ENCODE measurements at regions not wholly inside any gene's neighbourhood (a gene's known extent, or its start where the extent isn't known, plus 50 kb on each side); places are given as distances from the start of the nearest gene placed in this dataset.

DNA sequence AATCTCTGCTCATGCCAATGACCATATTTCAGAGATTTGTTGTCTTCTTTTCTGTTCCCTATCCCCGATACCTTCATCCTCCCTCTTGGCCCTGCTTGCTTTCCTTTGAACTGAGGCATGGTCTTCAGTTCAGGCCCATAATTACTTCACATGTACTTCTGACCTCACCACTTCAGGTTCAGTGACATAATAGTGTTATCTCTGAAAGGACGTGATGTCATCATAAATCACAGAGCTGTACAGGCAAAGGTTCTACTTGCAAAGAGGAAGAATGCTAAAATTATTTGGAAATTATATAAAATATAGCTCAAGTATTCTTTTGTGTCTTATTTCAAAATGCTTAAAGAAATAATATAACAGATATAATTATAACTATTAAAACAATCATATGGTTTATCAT lies 230.3 kb upstream of the ESRRG start:
- DNase-seq = no peak

- DNase-seq = no peak
Measured at GRCh38 chr1:216952864-216953263, 229.6 kb upstream of the ESRRG start.

DNA sequence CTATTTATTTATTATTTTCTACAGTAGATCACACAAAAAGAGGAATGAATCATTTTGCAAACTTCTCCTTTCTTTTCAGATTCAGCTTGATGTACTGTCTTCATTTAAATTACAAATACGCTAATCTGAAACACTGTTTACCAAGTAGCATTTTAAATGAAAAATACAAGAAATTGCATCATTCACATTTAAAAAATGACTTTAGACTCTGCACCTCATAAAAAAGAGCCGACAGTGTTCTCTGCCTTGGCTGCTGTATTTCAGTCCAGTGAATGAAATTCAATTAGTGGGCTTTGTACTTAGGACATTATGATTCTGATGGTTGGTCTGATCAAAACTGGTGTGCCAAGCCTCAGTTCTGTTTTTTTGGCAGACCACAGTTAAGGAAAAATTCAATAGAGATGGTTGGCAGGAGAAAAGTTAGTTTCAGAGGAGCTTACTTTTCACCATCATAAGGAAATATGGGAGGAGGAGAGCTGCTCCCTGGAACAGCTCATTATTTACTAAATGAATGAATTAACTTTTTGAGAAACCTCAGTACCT lies 222.4 kb upstream of the ESRRG start:
- no peak for DNase-seq

DNA sequence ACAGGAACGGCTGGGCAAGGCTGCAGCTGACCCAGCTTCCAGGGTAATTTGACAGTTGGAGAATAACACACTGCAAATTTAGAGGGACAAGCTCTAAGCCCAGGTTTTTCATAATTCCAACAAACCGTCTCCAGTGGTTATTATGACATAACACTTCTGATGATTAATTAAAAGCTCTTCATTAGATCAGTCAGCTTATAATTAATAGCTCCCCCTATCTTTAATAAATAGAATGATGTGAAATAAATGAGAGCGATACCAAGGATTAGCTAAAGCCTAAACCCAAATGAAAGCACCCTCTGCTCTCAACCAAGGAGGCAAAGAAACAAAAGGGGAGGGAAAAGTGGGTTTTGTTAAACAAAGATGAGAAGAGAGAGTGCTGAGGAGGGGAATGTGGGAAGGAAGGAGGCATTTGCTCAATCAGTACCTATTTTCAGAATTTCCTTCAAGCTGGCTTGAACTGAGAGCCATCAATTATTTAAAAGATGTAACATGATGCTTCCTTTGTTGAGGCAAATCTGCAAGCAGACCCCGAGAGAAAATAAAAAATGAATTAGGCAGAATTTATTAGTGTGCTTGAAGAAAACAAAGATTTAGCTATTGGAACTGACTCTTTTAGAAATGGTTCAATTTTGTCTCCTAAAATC lies 221.8 kb upstream of the ESRRG start:
- no peak for DNase-seq

DNA sequence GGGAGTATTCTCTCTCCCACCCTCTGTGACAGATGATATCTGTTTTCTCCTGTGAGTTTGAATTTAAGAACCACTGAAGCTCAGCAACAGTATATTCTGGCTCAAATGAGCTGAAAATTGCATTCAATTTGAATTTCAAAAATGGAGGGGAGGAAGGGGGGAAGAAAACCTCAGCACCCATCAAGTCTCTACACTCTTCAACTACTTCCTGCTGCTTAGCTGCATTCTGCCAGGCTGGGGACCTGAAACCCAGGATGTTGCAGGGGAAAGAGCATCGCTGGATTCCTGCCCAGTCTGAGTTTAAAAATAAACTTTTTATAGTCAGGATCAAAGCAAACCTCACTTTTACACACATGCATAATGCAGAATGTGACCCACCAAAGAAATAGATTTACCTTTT lies 214.3 kb upstream of the ESRRG start:
- no peak for DNase-seq

- DNase-seq = no peak
Measured at GRCh38 chr1:216936779-216937178, 213.6 kb upstream of the ESRRG start.

- DNase-seq = no peak
Measured at GRCh38 chr1:216935901-216936300, 212.7 kb upstream of the ESRRG start.

- no peak for DNase-seq
Measured at GRCh38 chr1:216932424-216932823, 209.2 kb upstream of the ESRRG start.

DNA sequence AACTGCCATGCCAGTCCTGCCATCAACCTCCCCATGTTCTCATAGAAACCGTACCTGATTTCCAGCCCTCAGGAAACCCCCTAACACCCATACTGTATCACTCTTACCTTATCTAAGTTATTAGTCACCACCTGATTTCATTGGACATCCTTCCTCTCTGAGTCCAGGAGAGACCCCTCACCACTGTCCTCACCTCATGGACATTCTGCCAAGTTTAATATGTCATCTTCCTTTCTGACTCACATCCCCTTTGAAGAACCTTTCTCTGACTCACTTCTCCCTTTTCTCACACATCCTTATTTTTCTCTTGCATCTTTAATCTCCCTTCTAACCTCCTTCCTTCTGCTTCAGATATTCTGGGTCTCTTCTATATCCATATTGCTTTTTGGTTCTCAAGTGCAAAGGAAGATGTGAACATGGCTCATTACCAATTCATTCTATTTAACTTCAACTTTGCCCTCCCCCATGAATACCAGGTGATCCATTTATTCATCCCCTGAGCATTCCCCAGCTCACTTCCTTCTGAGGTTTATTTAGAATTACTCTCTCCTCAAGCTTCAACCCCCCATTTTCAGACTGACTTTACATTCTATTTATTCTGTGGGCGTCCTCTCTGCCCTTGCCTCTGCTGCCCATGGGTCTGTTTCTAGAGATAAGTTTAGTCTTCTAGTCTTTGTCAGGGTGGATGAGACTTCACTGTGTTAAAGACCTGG lies 206.8 kb upstream of the ESRRG start:
- DNase-seq = peak; percentile 78

- DNase-seq = no peak
Measured at GRCh38 chr1:216927633-216928032, 204.4 kb upstream of the ESRRG start.

- DNase-seq = no peak
Measured at GRCh38 chr1:216926720-216927510, 203.7 kb upstream of the ESRRG start.

DNA sequence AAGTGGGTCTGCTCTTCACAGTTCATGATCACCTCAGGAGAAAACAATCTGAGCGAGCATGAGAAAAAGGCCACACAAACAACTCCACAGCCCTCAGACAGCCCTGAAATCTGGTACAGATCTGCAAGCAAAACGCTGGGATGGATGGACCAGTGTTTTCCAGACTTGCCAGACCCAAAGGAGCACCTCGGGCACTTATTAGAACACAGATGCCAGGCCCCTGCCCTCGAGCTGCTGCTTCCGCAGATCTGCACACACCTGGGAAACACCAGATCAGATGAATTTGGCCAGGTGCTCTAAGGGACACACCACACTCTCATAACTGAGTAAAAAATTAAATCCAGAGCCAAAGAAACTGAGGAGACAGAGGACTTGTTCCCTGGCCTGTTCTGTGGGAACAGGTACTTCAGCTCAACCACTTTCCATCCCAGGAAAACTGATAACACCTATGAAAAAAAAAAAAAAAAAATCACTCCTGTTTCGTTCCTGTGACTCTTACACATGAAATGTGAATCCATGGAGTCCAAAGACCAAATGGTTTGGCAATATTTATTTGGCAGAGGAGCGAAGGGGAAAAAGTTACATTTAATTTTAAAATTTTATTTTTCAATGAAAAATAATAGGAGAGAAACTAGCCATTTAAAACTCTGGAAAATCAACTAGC lies 202.9 kb upstream of the ESRRG start:
- DNase-seq = no peak

DNA sequence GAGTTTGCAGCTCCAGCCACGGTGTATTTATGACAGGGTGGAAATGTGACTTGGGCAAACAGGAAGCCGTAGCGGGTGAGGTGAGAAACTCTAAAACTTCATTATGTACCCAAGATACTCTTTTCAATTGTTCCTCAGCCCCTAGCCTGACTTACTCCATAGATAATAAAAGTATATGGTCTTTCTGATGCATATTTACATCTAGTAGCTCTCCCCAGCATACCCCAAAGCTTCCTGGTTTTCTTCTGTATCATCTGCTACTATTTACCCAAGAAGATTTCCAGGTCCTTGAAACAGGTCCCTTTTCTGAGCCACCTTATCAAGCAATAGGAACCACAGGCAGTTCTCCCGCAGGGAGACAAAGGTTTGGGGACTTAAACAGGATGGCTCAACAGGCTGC lies 201.5 kb upstream of the ESRRG start:
- DNase-seq = no peak

- no peak for DNase-seq
Measured at GRCh38 chr1:216923601-216924000, 200.4 kb upstream of the ESRRG start.

GRCh38 chr1:216922406-216922805 lies 199.2 kb upstream of the ESRRG start:
- DNase-seq = no peak

DNA sequence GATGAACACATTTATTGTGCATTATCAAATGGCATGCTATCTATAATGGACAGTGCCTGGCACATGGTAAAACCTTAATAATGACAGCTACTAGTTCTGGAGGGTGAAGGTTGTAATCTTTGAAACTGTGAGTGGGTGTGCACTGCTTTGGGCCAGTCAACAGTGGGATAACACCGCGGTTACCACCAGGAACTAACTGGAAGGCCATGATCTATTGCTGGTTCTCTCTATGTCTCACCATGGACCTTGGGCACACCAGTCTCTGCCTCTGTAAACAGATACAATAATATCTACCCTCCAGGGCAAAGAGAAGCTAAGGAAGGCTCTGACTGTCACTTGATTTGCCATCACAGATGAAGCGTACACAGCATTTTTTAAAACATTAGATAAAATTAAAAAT lies 198.6 kb upstream of the ESRRG start:
- no peak for DNase-seq

DNA sequence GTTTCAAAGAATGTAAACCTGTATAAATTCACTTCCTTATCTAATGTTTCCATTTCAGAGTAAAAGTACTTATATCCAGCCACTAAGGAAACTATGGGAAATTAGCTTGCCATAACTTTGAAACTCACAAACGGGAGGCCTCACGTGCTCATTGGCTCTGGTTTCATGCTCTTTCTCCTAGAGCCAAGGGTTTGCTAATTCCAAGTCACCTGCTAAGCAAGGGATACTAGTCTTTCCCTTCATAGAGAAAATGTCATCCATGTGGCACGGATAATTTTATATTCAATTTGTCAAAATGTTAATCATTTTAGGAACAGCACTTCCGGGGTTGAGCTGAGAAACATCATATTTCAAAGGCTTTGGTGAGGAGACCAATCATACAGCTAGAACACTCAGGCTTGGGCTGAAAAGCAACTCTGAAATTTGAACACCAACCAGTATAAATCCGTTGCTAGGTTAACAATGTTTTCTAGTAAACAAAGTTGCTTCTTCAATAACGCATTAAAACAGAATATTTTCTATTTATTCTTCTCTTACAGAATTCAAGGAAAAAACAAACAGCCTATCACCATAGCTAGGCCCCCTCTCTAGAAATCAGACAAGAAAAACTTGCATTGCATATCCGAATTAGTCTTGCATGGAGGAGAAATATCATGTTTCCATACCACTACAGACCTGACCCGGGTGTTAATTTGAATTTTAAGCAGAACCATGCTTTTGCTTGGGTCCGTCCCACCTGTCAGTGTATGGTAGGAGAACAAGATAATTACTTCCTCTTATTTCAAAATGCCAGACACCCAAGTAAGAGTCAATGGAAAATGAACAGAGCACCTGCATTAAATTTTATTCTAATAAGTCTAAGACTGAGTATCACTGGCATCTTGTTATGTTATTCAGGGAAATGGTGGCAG lies 196.1 kb upstream of the ESRRG start:
- DNase-seq = no peak

- DNase-seq = no peak
Measured at GRCh38 chr1:216916890-216917438, 193.7 kb upstream of the ESRRG start.

- peak; percentile 25 for DNase-seq
Measured at GRCh38 chr1:216914974-216915373, 191.7 kb upstream of the ESRRG start.

GRCh38 chr1:216913976-216914375 lies 190.7 kb upstream of the ESRRG start:
- DNase-seq = peak; percentile 15

DNA sequence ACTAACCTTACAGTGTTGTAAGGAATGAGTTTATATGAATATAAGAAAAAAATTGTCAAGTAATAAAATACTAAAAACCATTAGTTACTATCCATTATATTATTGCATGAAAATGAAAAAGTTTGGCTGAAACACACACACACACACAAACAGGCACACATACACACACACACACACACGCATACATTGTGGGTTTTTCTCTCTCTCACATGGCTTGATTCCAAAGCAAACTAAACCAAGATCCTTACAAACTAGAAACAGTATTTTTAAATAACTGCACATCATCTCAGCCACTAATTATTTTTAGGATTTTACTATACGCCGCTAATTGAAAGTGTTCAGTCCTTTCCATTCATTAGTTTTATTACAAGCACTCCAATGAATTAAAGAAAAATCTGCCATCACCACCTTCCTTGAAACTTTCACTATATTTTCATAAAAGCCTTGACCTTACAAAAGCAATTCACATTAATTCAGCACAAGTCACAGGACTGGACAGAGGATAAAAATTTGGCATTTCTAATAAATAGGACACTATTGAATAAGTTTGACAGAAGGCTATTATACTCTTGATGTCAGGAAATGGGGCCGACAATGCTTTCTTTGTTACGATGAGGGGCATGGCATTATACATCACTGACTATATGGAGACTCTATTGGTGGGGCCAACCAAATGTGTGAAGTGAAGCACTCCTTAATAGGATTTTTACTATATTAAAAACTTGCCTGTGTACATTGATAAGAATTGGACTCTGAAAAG lies 187.0 kb upstream of the ESRRG start:
- no peak for DNase-seq
